GM23338 (cell line): ENCODE measurements at regions not wholly inside any gene's neighbourhood (a gene's known extent, or its start where the extent isn't known, plus 50 kb on each side); places are given as distances from the start of the nearest gene placed in this dataset.

Experiments
- ATAC-seq: fragments of 200-7000 bp; cut with Tn5 transposase; 3 replicates; pipeline ENCODE4 v1.9.1; 2020
- DNase-seq: peaks from one replicate; pipeline ENCODE4 v3.0.0-alpha.2; 2015; ENCODE audit warnings: low spot score
- H2AFZ ChIP-seq: fragments of 200-600 bp; sonication (generic); 2 replicates; pipeline ENCODE4 v1.8.0; 2016; ENCODE audit warnings: antibody characterized with exemption, mild to moderate bottlenecking, moderate library complexity
- H3F3A ChIP-seq: fragments of 200-600 bp; sonication (generic); replicated peaks from 2 replicates; pipeline ENCODE4 v1.8.0; 2017; ENCODE audit warnings: antibody characterized with exemption, mixed run types, low read depth
- H3K27ac ChIP-seq: fragments of 200-600 bp; sonication (generic); 2 replicates; pipeline ENCODE4 v1.6.1; 2016; ENCODE audit warnings: low read depth
- H3K27me3 ChIP-seq: fragments of 200-600 bp; sonication (generic); 2 replicates; pipeline ENCODE4 v1.8.0; 2016; ENCODE audit warnings: mild to moderate bottlenecking, mixed run types, moderate library complexity; ENCODE audit not compliant: insufficient read depth
- H3K36me3 ChIP-seq: fragments of 200-600 bp; sonication (generic); 2 replicates; pipeline ENCODE4 v1.8.0; 2016; ENCODE audit warnings: mild to moderate bottlenecking; ENCODE audit not compliant: insufficient read depth
- H3K4me1 ChIP-seq: fragments of 200-600 bp; sonication (generic); 2 replicates; pipeline ENCODE4 v1.8.0; 2016; ENCODE audit warnings: mild to moderate bottlenecking, moderate library complexity; ENCODE audit not compliant: insufficient read depth
- H3K4me2 ChIP-seq: fragments of 200-600 bp; sonication (generic); 2 replicates; pipeline ENCODE4 v1.7.1; 2017; ENCODE audit warnings: mixed run types
- H3K4me3 ChIP-seq: fragments of 200-600 bp; sonication (generic); 2 replicates; pipeline ENCODE4 v1.6.1; 2016; ENCODE audit warnings: mixed run types
- H3K79me2 ChIP-seq: fragments of 200-600 bp; sonication (generic); replicated peaks from 2 replicates; pipeline ENCODE4 v1.8.0; 2017; ENCODE audit warnings: mild to moderate bottlenecking; ENCODE audit not compliant: insufficient read depth
- H3K9me2 ChIP-seq: fragments of 200-600 bp; sonication (generic); 2 replicates; pipeline ENCODE4 v1.8.0; 2017; ENCODE audit not compliant: insufficient read depth
- H4K20me1 ChIP-seq: fragments of 200-600 bp; sonication (generic); replicated peaks from 2 replicates; pipeline ENCODE4 v1.8.0; 2017; ENCODE audit warnings: mild to moderate bottlenecking; ENCODE audit not compliant: insufficient read depth
- H3K27ac Mint-ChIP-seq: 2 replicates; pipeline ENCODE4 v1.8.0; 2020; ENCODE audit warnings: inconsistent platforms, mild to moderate bottlenecking, moderate library complexity, mixed read lengths
- H3K27me3 Mint-ChIP-seq: 3 replicates; pipeline ENCODE4 v1.8.0; 2022; ENCODE audit warnings: low read depth, mild to moderate bottlenecking, moderate library complexity, mixed read lengths, inconsistent platforms; ENCODE audit not compliant: insufficient read depth, poor library complexity
- H3K36me3 Mint-ChIP-seq: 3 replicates; pipeline ENCODE4 v1.8.0; 2021; ENCODE audit warnings: low read depth, mild to moderate bottlenecking, inconsistent platforms, moderate library complexity, mixed read lengths
- H3K4me1 Mint-ChIP-seq: 3 replicates; pipeline ENCODE4 v1.8.0; 2020; ENCODE audit warnings: mild to moderate bottlenecking, inconsistent platforms, mixed read lengths
- H3K4me3 Mint-ChIP-seq: 3 replicates; pipeline ENCODE4 v1.8.0; 2021; ENCODE audit warnings: moderate library complexity, mild to moderate bottlenecking, inconsistent platforms, mixed read lengths
- H3K9me3 Mint-ChIP-seq: 3 replicates; pipeline ENCODE4 v1.8.0; 2020; ENCODE audit warnings: moderate library complexity, mild to moderate bottlenecking, inconsistent platforms, mixed read lengths
- CREB1 ChIP-seq: fragments of 250-450 bp; sonication (Bioruptor Pico); IDR thresholded peaks from 2 replicates; pipeline ENCODE4 v1.5.0; 2020; ENCODE audit warnings: low read depth, mild to moderate bottlenecking, moderate library complexity
- CTCF ChIP-seq, 2 experiments: fragments of 200-600 bp in 1 of 2; sonication (generic) in 1 of 2; conservative IDR thresholded peaks; 2 replicates each; pipeline versions ENCODE4 v1.5.1 to v1.6.1; 2016 to 2017; ENCODE audit warnings: antibody characterized with exemption in 2 of 2, low read depth in 2 of 2, mild to moderate bottlenecking in 2 of 2, moderate library complexity in 1 of 2
- ETS1 ChIP-seq: IDR thresholded peaks from 2 replicates; pipeline ENCODE4 v1.6.1; 2016; ENCODE audit warnings: antibody characterized with exemption
- EZH2 ChIP-seq: fragments of 200-600 bp; sonication (generic); IDR thresholded peaks from one replicate; pipeline ENCODE4 v1.8.0; 2017; ENCODE audit warnings: antibody characterized with exemption, mild to moderate bottlenecking, low read depth; ENCODE audit not compliant: unreplicated experiment
- EZH2phosphoT487 ChIP-seq: fragments of 200-600 bp; sonication (generic); IDR thresholded peaks from one replicate; pipeline ENCODE4 v1.8.1; 2018; ENCODE audit warnings: antibody characterized with exemption; ENCODE audit not compliant: unreplicated experiment
- JUNB ChIP-seq: IDR thresholded peaks from one replicate; pipeline ENCODE4 v1.6.1; 2016; ENCODE audit warnings: antibody characterized with exemption; ENCODE audit not compliant: unreplicated experiment
- NANOG ChIP-seq: IDR thresholded peaks from 2 replicates; pipeline ENCODE4 v1.6.1; 2016; ENCODE audit warnings: antibody characterized with exemption, borderline replicate concordance
- POLR2AphosphoS5 ChIP-seq: IDR thresholded peaks from 2 replicates; pipeline ENCODE4 v1.6.1; 2016; ENCODE audit warnings: antibody characterized with exemption, low read depth
- REST ChIP-seq: IDR thresholded peaks from one replicate; pipeline ENCODE4 v1.6.1; 2018; ENCODE audit warnings: antibody characterized with exemption; ENCODE audit not compliant: unreplicated experiment
- STAT1 ChIP-seq: IDR thresholded peaks from one replicate; pipeline ENCODE4 v1.6.1; 2016; ENCODE audit warnings: antibody characterized with exemption; ENCODE audit not compliant: unreplicated experiment
- ZNF114 ChIP-seq: fragments of 250-450 bp; sonication (Bioruptor Pico); IDR thresholded peaks from 2 replicates; pipeline ENCODE4 v1.5.0; 2020; ENCODE audit warnings: mild to moderate bottlenecking, moderate library complexity
- ZNF331 ChIP-seq: fragments of 250-450 bp; sonication (Bioruptor Pico); IDR thresholded peaks from 2 replicates; pipeline ENCODE4 v1.5.0; 2020; ENCODE audit warnings: low read depth, mild to moderate bottlenecking, moderate library complexity
- ZNF462 ChIP-seq: fragments of 250-450 bp; sonication (Bioruptor Pico); IDR thresholded peaks from 2 replicates; pipeline ENCODE4 v1.5.0; 2020; ENCODE audit warnings: mild to moderate bottlenecking, moderate library complexity

- H3K4me1 ChIP-seq = peaks cover 10% of the 10 kb centered on the region
- H2AFZ ChIP-seq = no peak overlapping the region
- H3K27ac ChIP-seq = no peak overlapping the region
- no peak overlapping the region for H3K4me2 ChIP-seq
- Mint-ChIP-seq H3K36me3 (no peaks in the 10 kb centered on the region; the same call in 2 of the 3 replicates), H3K4me1 (peaks cover 6% of the 10 kb centered on the region), H3K9me3 (no peaks in the 10 kb centered on the region; the same call in 2 of the 3 replicates), H3K27ac (no peak overlapping the region), H3K27me3 (peaks cover 14% of the 10 kb centered on the region), H3K4me3 (no peak overlapping the region)
- no peak for DNase-seq
- H3K4me3 ChIP-seq = no peak overlapping the region
- ATAC-seq = no peak
- H3K79me2 ChIP-seq = no peaks in the 10 kb centered on the region
- H3F3A ChIP-seq = no peaks in the 10 kb centered on the region
- H3K9me2 ChIP-seq = peaks cover 3% of the 10 kb centered on the region; the same call in 1 of the 2 replicates
- H3K27me3 ChIP-seq = peaks cover 31% of the 10 kb centered on the region
- no peaks in the 10 kb centered on the region for H4K20me1 ChIP-seq
- no peaks in the 10 kb centered on the region for H3K36me3 ChIP-seq
- TF ChIP-seq ZNF114 (CRISPR knock-in tag) (no peak), ETS1 (no peak), ZNF462 (no peak), STAT1 (no peak), CTCF (conservative IDR thresholded peaks at IDR 0.05; ENCODE audit: low read depth in 2 of 2) (no peak), CREB1 (CRISPR knock-in tag) (no peak), REST (no peak), NANOG (no peak), EZH2phosphoT487 (no peak), EZH2 (no peak), ZNF331 (no peak), JUNB (no peak), POLR2AphosphoS5 (no peak)
These were observed 66.5 kb upstream of the STARD13 start for GRCh38 chr13:33352041-33352440.
